Sigmoid colon (tissue), 6 donors: ENCODE measurements at regions not wholly inside any gene's neighbourhood (a gene's known extent, or its start where the extent isn't known, plus 50 kb on each side); places are given as distances from the start of the nearest gene placed in this dataset.

Experiments
- DNase-seq: peaks from one replicate; pipeline ENCODE4 v3.0.0-alpha.2; 2019
- H3K27ac ChIP-seq, 4 donors: fragments of 200-600 bp; sonication (generic); one replicate each; pipeline ENCODE4 v1.5.1; 2016 to 2019; ENCODE audit warnings: mild to moderate bottlenecking in 1 of 4
- H3K27me3 ChIP-seq, 3 donors: fragments of 200-600 bp; sonication (generic); one replicate each; pipeline ENCODE4 v1.5.1; 2019; ENCODE audit warnings: mild to moderate bottlenecking in 1 of 3
- H3K36me3 ChIP-seq, 4 donors: fragments of 200-600 bp; sonication (generic); one replicate each; pipeline ENCODE4 v1.5.1; 2016 to 2019
- H3K4me1 ChIP-seq, 4 donors: fragments of 200-600 bp; sonication (generic); one replicate each; pipeline ENCODE4 v1.5.1; 2017 to 2019
- H3K4me3 ChIP-seq, 4 donors: fragments of 200-600 bp; sonication (generic); one replicate each; pipeline ENCODE4 v1.5.1; 2017 to 2019; ENCODE audit warnings: mild to moderate bottlenecking in 2 of 4, moderate library complexity in 1 of 4
- H3K9me3 ChIP-seq, 4 donors: fragments of 200-600 bp in 3 of 4; sonication (generic) in 3 of 4; one replicate each; pipeline versions ENCODE4 v1.5.1 to v1.6.1; 2013 to 2019
- CTCF ChIP-seq, 4 experiments: fragments of 450-650 bp in 3 of 4; fragments of 200-600 bp in 1 of 4; IDR thresholded peaks; one replicate each; pipeline ENCODE4 v1.5.1; 2016 to 2019; ENCODE audit warnings: antibody characterized with exemption in 4 of 4, mild to moderate bottlenecking in 3 of 4, moderate library complexity in 2 of 4
- EP300 ChIP-seq, 4 donors: sonication (generic); formaldehyde crosslinking; IDR thresholded peaks; one replicate each; pipeline ENCODE4 v1.6.1; 2017; ENCODE audit warnings: antibody characterized with exemption in 4 of 4
- POLR2A ChIP-seq, 2 donors: fragments of 450-650 bp; IDR thresholded peaks; one replicate each; pipeline ENCODE4 v1.6.1; 2016; ENCODE audit warnings: antibody characterized with exemption in 2 of 2, mild to moderate bottlenecking in 2 of 2, moderate library complexity in 2 of 2
- POLR2AphosphoS5 ChIP-seq, 4 donors: sonication (generic); formaldehyde crosslinking; IDR thresholded peaks; one replicate each; pipeline ENCODE4 v1.6.1; 2017; ENCODE audit warnings: antibody characterized with exemption in 4 of 4
- WGBS, 2 donors: extraction: QIAGEN DNeasy Blood & Tissue Kit; methylation state at CpG; one replicate each; pipeline ENCODE4 v1.1.7; 2013; 5-methylcytosine and 5-hydroxymethylcytosine counted together
- intact Hi-C: fragments of 100-400 bp; cut with DNase I; formaldehyde crosslinking; loops from one replicate; pipeline ENCODE4 v1.15.1; 2023
- donor health status: healthy with polysubstance abuse.
- donor health status: healthy.

DNA sequence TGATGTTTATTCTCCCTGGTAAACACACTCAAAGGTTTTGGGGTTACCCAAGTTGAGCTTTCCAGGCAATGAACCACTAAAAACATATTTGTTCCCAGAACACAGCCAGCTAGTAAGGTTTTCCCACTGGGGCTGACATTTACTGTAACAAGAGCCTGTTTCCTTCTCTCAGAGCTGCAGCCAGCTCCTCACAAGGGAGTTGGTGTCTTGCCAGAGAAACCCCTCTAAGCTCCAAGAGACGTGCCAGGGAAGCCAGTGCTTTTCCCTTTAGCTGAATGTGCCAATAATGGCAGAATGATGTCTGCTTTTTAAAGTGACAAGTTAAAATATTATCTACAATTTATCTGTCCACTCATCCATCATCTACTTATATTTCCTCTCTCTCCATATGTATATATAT is 170.8 kb upstream of the RBFOX1 start:
- no peak for DNase-seq
- no peak for TF ChIP-seq POLR2A (IDR thresholded peaks at IDR 0.05)
- no peak for TF ChIP-seq EP300 (IDR thresholded peaks at IDR 0.05)
- TF ChIP-seq CTCF (IDR thresholded peaks at IDR 0.05) = no peak
- no peak for TF ChIP-seq POLR2AphosphoS5 (IDR thresholded peaks at IDR 0.05)
- Histone ChIP-seq H3K4me3 (no peak overlapping the region), H3K27ac (no peak overlapping the region), H3K9me3 (no peaks in the 10 kb centered on the region), H3K36me3 (no peaks in the 10 kb centered on the region), H3K4me1 (no peaks in the 10 kb centered on the region), H3K27me3 (no peaks in the 10 kb centered on the region)
- intact Hi-C loops = no loop called here
- 40 to 65% methylated on average over 1 of the region's 1 CpG for WGBS, 2 donors

DNA sequence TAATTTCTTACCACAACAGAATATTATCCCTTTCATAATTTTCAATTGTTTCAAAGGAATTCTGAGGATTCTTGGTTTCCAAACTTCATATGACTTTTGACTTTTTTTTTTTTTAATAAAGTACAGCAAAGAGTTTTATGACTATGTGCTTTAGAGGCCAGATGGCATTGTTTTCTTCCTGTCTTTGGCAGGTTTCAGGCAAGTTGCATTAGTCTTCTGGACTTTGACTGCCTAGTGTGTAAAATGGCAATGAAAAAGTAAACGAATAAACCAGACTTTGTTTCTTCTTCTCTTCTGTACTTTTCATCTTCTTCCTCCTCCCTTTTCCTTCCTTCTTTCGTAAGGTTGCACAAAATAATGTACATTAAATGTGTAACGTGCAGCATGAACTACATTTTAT is 172.6 kb upstream of the RBFOX1 start:
- TF ChIP-seq POLR2A (IDR thresholded peaks at IDR 0.05) (no peak), POLR2AphosphoS5 (IDR thresholded peaks at IDR 0.05) (no peak)
- intact Hi-C loops = no loop called here
- Histone ChIP-seq H3K9me3 (no peaks in the 10 kb centered on the region), H3K4me1 (no peaks in the 10 kb centered on the region), H3K27me3 (no peaks in the 10 kb centered on the region), H3K27ac (no peak overlapping the region), H3K36me3 (no peaks in the 10 kb centered on the region), H3K4me3 (no peak overlapping the region)
- 12 to 47% methylated on average over 3 of the region's 3 CpGs for WGBS, 2 donors
- no peak for DNase-seq

- no peaks in the 10 kb centered on the region for H3K27me3 ChIP-seq
- H3K27ac ChIP-seq = no peak overlapping the region
- WGBS, 2 donors = 94 to 98% methylated on average over 4 of the region's 4 CpGs
- H3K36me3 ChIP-seq = no peaks in the 10 kb centered on the region
- H3K4me3 ChIP-seq = no peak overlapping the region
- intact Hi-C loops = no loop called here
- H3K4me1 ChIP-seq = no peaks in the 10 kb centered on the region
- no peaks in the 10 kb centered on the region for H3K9me3 ChIP-seq
- TF ChIP-seq EP300 (IDR thresholded peaks at IDR 0.05) (no peak), CTCF (IDR thresholded peaks at IDR 0.05) (no peak), POLR2AphosphoS5 (IDR thresholded peaks at IDR 0.05) (no peak), POLR2A (IDR thresholded peaks at IDR 0.05) (no peak)
- DNase-seq = no peak
Measured at GRCh38 chr16:7158481-7158880, 174.2 kb upstream of the RBFOX1 start.

GRCh38 chr16:7150230-7150629 is 182.4 kb upstream of the RBFOX1 start:
- TF ChIP-seq POLR2A (IDR thresholded peaks at IDR 0.05) = no peak
- no peak for TF ChIP-seq POLR2AphosphoS5 (IDR thresholded peaks at IDR 0.05)
- no peak for TF ChIP-seq EP300 (IDR thresholded peaks at IDR 0.05)
- TF ChIP-seq CTCF (IDR thresholded peaks at IDR 0.05) = no peak
- intact Hi-C loops = no loop called here
- no peak overlapping the region for H3K4me3 ChIP-seq
- no peak overlapping the region for H3K27ac ChIP-seq
- H3K4me1 ChIP-seq = no peaks in the 10 kb centered on the region
- WGBS, 2 donors = 75 to 81% methylated on average over 7 of the region's 7 CpGs
- no peaks in the 10 kb centered on the region for H3K36me3 ChIP-seq
- no peaks in the 10 kb centered on the region for H3K9me3 ChIP-seq
- no peaks in the 10 kb centered on the region for H3K27me3 ChIP-seq
- DNase-seq = no peak

DNA sequence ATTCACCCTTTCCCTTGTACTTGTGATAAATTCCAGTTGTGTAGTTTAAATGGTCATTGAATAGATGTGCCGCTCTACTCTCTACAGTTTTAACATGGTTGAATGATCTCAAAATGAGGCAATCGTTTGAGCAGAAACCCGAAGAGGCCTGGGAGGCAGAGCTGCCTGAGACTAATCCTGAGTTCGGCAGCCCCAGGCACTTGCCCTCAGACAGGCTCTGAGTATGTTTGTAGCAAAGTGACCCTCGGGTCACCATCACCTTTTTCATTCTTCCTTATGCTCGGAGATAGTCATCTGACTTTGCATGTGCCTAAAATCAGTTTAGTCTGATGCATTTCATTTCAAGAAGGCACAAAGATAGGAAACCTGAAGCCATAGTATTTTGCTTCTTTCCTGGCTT is 184.0 kb upstream of the RBFOX1 start:
- H3K27ac ChIP-seq = no peak overlapping the region
- no peak for TF ChIP-seq EP300 (IDR thresholded peaks at IDR 0.05)
- TF ChIP-seq POLR2A (IDR thresholded peaks at IDR 0.05) = no peak
- no peak for TF ChIP-seq POLR2AphosphoS5 (IDR thresholded peaks at IDR 0.05)
- TF ChIP-seq CTCF (IDR thresholded peaks at IDR 0.05) = no peak
- no peaks in the 10 kb centered on the region for H3K36me3 ChIP-seq
- intact Hi-C loops = no loop called here
- H3K4me3 ChIP-seq = no peak overlapping the region
- H3K9me3 ChIP-seq = no peaks in the 10 kb centered on the region
- no peaks in the 10 kb centered on the region for H3K27me3 ChIP-seq
- no peak for DNase-seq
- 78 to 83% methylated on average over 6 of the region's 6 CpGs for WGBS, 2 donors
- no peaks in the 10 kb centered on the region for H3K4me1 ChIP-seq
